ENCODE measurements at regions not wholly inside any gene's neighbourhood (a gene's known extent, or its start where the extent isn't known, plus 50 kb on each side); places are given as distances from the start of the nearest gene placed in this dataset.

DNA sequence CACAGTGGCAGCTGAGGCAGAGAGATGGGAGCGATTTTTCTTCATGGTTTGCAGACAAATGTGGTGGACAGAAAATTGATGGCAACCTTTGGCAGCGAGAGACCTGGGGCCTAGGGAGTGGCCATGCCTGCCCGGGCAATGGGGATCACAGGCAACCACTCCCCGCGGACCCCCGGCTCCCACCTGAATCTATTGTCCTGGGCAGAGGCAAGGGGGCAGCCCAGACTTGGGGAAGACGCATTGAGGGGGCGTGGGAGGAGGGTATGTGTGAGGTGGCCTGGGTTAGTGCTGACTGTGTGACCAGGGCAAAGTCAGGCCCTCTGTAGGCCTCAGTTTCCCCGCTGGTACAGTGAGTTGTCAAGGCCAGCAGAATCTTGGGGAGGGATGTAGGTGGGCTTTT is 53.6 kb upstream of the BLCAP start:
- TF ChIP-seq, protein P1, sequence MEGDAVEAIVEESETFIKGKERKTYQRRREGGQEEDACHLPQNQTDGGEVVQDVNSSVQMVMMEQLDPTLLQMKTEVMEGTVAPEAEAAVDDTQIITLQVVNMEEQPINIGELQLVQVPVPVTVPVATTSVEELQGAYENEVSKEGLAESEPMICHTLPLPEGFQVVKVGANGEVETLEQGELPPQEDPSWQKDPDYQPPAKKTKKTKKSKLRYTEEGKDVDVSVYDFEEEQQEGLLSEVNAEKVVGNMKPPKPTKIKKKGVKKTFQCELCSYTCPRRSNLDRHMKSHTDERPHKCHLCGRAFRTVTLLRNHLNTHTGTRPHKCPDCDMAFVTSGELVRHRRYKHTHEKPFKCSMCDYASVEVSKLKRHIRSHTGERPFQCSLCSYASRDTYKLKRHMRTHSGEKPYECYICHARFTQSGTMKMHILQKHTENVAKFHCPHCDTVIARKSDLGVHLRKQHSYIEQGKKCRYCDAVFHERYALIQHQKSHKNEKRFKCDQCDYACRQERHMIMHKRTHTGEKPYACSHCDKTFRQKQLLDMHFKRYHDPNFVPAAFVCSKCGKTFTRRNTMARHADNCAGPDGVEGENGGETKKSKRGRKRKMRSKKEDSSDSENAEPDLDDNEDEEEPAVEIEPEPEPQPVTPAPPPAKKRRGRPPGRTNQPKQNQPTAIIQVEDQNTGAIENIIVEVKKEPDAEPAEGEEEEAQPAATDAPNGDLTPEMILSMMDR (IDR thresholded peaks at IDR 0.05 in 4 of 5, conservative IDR thresholded peaks at IDR 0.05 in 1 of 5): no peak
- TF ChIP-seq POLR2A (IDR thresholded peaks at IDR 0.05): no peak
